Liver (tissue), 8 donors: ENCODE measurements at regions not wholly inside any gene's neighbourhood (a gene's known extent, or its start where the extent isn't known, plus 50 kb on each side); places are given as distances from the start of the nearest gene placed in this dataset.

Experiments used
- DNase-seq: peaks from one replicate; pipeline ENCODE4 v3.0.0-alpha.2; 2017; ENCODE audit warnings: low spot score
- H3K27ac ChIP-seq, 2 donors: one replicate each; pipeline ENCODE4 v1.7.0; 2013; ENCODE audit warnings: inconsistent platforms in 2 of 2, low read length in 2 of 2, control low read depth in 1 of 2, low read depth in 1 of 2, mild to moderate bottlenecking in 1 of 2
- H3K27me3 ChIP-seq, 4 donors: one replicate each; pipeline versions ENCODE4 v1.6.1 to v1.7.0; 2013; ENCODE audit warnings: low read length in 3 of 4, inconsistent platforms in 1 of 4, mild to moderate bottlenecking in 1 of 4, moderate library complexity in 1 of 4; ENCODE audit not compliant: control insufficient read depth in 4 of 4, insufficient read depth in 4 of 4
- H3K36me3 ChIP-seq, 4 donors: one replicate each; pipeline versions ENCODE4 v1.6.1 to v1.7.0; 2013; ENCODE audit warnings: low read length in 3 of 4, mild to moderate bottlenecking in 3 of 4, low read depth in 1 of 4, moderate library complexity in 1 of 4; ENCODE audit not compliant: control insufficient read depth in 4 of 4, insufficient read depth in 3 of 4
- H3K4me1 ChIP-seq, 4 donors: one replicate each; pipeline versions ENCODE4 v1.6.1 to v1.7.0; 2013; ENCODE audit warnings: low read length in 3 of 4, mild to moderate bottlenecking in 3 of 4, moderate library complexity in 1 of 4; ENCODE audit not compliant: control insufficient read depth in 4 of 4, insufficient read depth in 4 of 4
- H3K4me3 ChIP-seq, 3 donors: one replicate each; pipeline versions ENCODE4 v1.6.1 to v1.7.0; 2013; ENCODE audit warnings: low read length in 3 of 3, control low read depth in 1 of 3, low read depth in 1 of 3, mild to moderate bottlenecking in 1 of 3
- H3K9ac ChIP-seq, 2 donors: one replicate each; pipeline ENCODE4 v1.7.0; 2013; ENCODE audit warnings: low read length in 2 of 2, mild to moderate bottlenecking in 2 of 2, moderate library complexity in 2 of 2, control low read depth in 1 of 2, low read depth in 1 of 2
- H3K9me3 ChIP-seq, 4 donors: one replicate each; pipeline versions ENCODE4 v1.6.1 to v1.7.0; 2013; ENCODE audit warnings: low read length in 3 of 4; ENCODE audit not compliant: control insufficient read depth in 4 of 4
- ATF3 ChIP-seq: IDR thresholded peaks from 2 replicates; pipeline ENCODE4 v1.6.1; 2016; ENCODE audit warnings: antibody characterized with exemption
- CTCF ChIP-seq: fragments of 150-350 bp; IDR thresholded peaks from 2 replicates; pipeline ENCODE4 v1.5.1; 2017; ENCODE audit warnings: improper control_type of control experiment, low read depth, low read length; ENCODE audit not compliant: missing input control
- EGR1 ChIP-seq, 2 donors: IDR thresholded peaks; 2 replicates each; pipeline ENCODE4 v1.6.1; 2016 to 2018; ENCODE audit warnings: antibody characterized with exemption in 2 of 2, low read depth in 2 of 2
- FOXA1 ChIP-seq: IDR thresholded peaks from 2 replicates; pipeline ENCODE4 v1.6.1; 2016; ENCODE audit warnings: antibody characterized with exemption
- FOXA2 ChIP-seq: IDR thresholded peaks from 2 replicates; pipeline ENCODE4 v1.6.1; 2016; ENCODE audit warnings: antibody characterized with exemption
- GABPA ChIP-seq, 2 donors: IDR thresholded peaks in 1 of 2; conservative IDR thresholded peaks in 1 of 2; 2 replicates each; pipeline ENCODE4 v1.6.1; 2016; ENCODE audit warnings: antibody characterized with exemption in 2 of 2, mild to moderate bottlenecking in 1 of 2, moderate library complexity in 1 of 2
- HNF4A ChIP-seq, 2 donors: conservative IDR thresholded peaks; 2 replicates each; pipeline ENCODE4 v1.6.1; 2016; ENCODE audit warnings: antibody characterized with exemption in 2 of 2, mild to moderate bottlenecking in 2 of 2
- HNF4G ChIP-seq: IDR thresholded peaks from 2 replicates; pipeline ENCODE4 v1.6.1; 2016; ENCODE audit warnings: antibody characterized with exemption
- JUND ChIP-seq, 2 donors: IDR thresholded peaks; 2 replicates each; pipeline ENCODE4 v1.6.1; 2016; ENCODE audit warnings: antibody characterized with exemption in 2 of 2
- MAX ChIP-seq: IDR thresholded peaks from 2 replicates; pipeline ENCODE4 v1.6.1; 2016; ENCODE audit warnings: antibody characterized with exemption
- NR2F2 ChIP-seq: IDR thresholded peaks from 2 replicates; pipeline ENCODE4 v1.6.1; 2016; ENCODE audit warnings: antibody characterized with exemption
- RAD21 ChIP-seq, 2 donors: IDR thresholded peaks; 2 replicates each; pipeline ENCODE4 v1.6.1; 2016; ENCODE audit warnings: antibody characterized with exemption in 2 of 2, mild to moderate bottlenecking in 2 of 2
- REST ChIP-seq: IDR thresholded peaks from 2 replicates; pipeline ENCODE4 v1.6.1; 2016; ENCODE audit warnings: antibody characterized with exemption, mild to moderate bottlenecking
- RXRA ChIP-seq, 2 donors: IDR thresholded peaks; 2 replicates each; pipeline ENCODE4 v1.6.1; 2017 to 2018; ENCODE audit warnings: antibody characterized with exemption in 2 of 2, mild to moderate bottlenecking in 1 of 2
- SP1 ChIP-seq: IDR thresholded peaks from 2 replicates; pipeline ENCODE4 v1.6.1; 2018; ENCODE audit warnings: antibody characterized with exemption, mild to moderate bottlenecking
- TAF1 ChIP-seq: conservative IDR thresholded peaks from 2 replicates; pipeline ENCODE4 v1.6.1; 2016; ENCODE audit warnings: antibody characterized with exemption, mild to moderate bottlenecking
- YY1 ChIP-seq: IDR thresholded peaks from 2 replicates; pipeline ENCODE4 v1.6.1; 2016; ENCODE audit warnings: antibody characterized with exemption, mild to moderate bottlenecking
- ZBTB33 ChIP-seq: IDR thresholded peaks from 2 replicates; pipeline ENCODE4 v1.6.1; 2016; ENCODE audit warnings: antibody characterized with exemption
- WGBS: extraction: QIAGEN DNeasy Blood & Tissue Kit; methylation state at CpG from one replicate; pipeline ENCODE4 v1.1.7; 2013; 5-methylcytosine and 5-hydroxymethylcytosine counted together
- donor health status: healthy.
- donor health status: healthy.
- donor health status: healthy.
- donor health status: healthy.
- donor health status: healthy.

- H3K27ac ChIP-seq: no peak overlapping the region
- H3K9ac ChIP-seq: no peak overlapping the region
- H3K4me3 ChIP-seq: no peak overlapping the region
- no peaks in the 10 kb centered on the region for H3K9me3 ChIP-seq
- no peaks in the 10 kb centered on the region for H3K4me1 ChIP-seq
- no peak for TF ChIP-seq HNF4G
- no peak for TF ChIP-seq JUND (IDR thresholded peaks at IDR 0.05)
- no peak for TF ChIP-seq RXRA (IDR thresholded peaks at IDR 0.05)
- no peak for TF ChIP-seq FOXA1
- no peak for TF ChIP-seq YY1
- no peak for TF ChIP-seq SP1
- no peaks in the 10 kb centered on the region for H3K36me3 ChIP-seq
- WGBS: 93% methylated on average over 3 of the region's 3 CpGs
- H3K27me3 ChIP-seq: no peaks in the 10 kb centered on the region
- DNase-seq: no peak
These were observed 970.2 kb downstream of the BCL11A start for GRCh38 chr2:59583173-59583765.

GRCh38 chr2:59578349-59578748 lies 975.1 kb downstream of the BCL11A start:
- H3K4me3 ChIP-seq: no peak overlapping the region
- H3K9ac ChIP-seq: no peak overlapping the region
- no peaks in the 10 kb centered on the region for H3K9me3 ChIP-seq
- no peak for TF ChIP-seq SP1
- no peak for TF ChIP-seq RXRA (IDR thresholded peaks at IDR 0.05)
- no peak for TF ChIP-seq MAX
- TF ChIP-seq YY1: no peak
- no peak for TF ChIP-seq FOXA2
- TF ChIP-seq JUND (IDR thresholded peaks at IDR 0.05): no peak
- no peak for TF ChIP-seq FOXA1
- TF ChIP-seq HNF4G: no peak
- no peaks in the 10 kb centered on the region for H3K36me3 ChIP-seq
- no peak for DNase-seq
- no peaks in the 10 kb centered on the region for H3K27me3 ChIP-seq
- H3K4me1 ChIP-seq: no peaks in the 10 kb centered on the region
- no peak overlapping the region for H3K27ac ChIP-seq
- WGBS: 85% methylated on average over 3 of the region's 3 CpGs

GRCh38 chr2:59575191-59575590 lies 978.3 kb downstream of the BCL11A start:
- Histone ChIP-seq H3K36me3 (no peaks in the 10 kb centered on the region), H3K4me1 (no peaks in the 10 kb centered on the region), H3K4me3 (no peak overlapping the region), H3K27ac (no peak overlapping the region), H3K9me3 (no peaks in the 10 kb centered on the region), H3K27me3 (no peaks in the 10 kb centered on the region), H3K9ac (no peak overlapping the region)
- TF ChIP-seq EGR1 (IDR thresholded peaks at IDR 0.05; ENCODE audit: low read depth in 2 of 2) (no peak), SP1 (no peak), MAX (no peak), HNF4A (conservative IDR thresholded peaks at IDR 0.05) (no peak), FOXA2 (no peak), HNF4G (no peak), FOXA1 (no peak), GABPA (IDR thresholded peaks at IDR 0.05 in 1 of 2, conservative IDR thresholded peaks at IDR 0.05 in 1 of 2) (no peak), YY1 (no peak), REST (no peak), RXRA (IDR thresholded peaks at IDR 0.05) (no peak), ATF3 (no peak), RAD21 (IDR thresholded peaks at IDR 0.05) (no peak), ZBTB33 (no peak), NR2F2 (no peak), JUND (IDR thresholded peaks at IDR 0.05) (no peak), TAF1 (no peak), CTCF (no peak)
- no peak for DNase-seq
- 79% methylated on average over 1 of the region's 1 CpG for WGBS
